ENCODE measurements at regions not wholly inside any gene's neighbourhood (a gene's known extent, or its start where the extent isn't known, plus 50 kb on each side); places are given as distances from the start of the nearest gene placed in this dataset.

- TF ChIP-seq CTCF (conservative IDR thresholded peaks at IDR 0.05; ENCODE audit: low read depth in 2 of 2) (no peak), REST (IDR thresholded peaks at IDR 0.05; ENCODE audit: unreplicated experiment) (no peak), POLR2AphosphoS5 (IDR thresholded peaks at IDR 0.05; ENCODE audit: low read depth) (no peak), EZH2 (IDR thresholded peaks at IDR 0.05; ENCODE audit: low read depth, unreplicated experiment) (no peak), EZH2phosphoT487 (IDR thresholded peaks at IDR 0.05; ENCODE audit: unreplicated experiment) (no peak), ETS1 (IDR thresholded peaks at IDR 0.05) (no peak), JUNB (IDR thresholded peaks at IDR 0.05; ENCODE audit: unreplicated experiment) (no peak), CREB1 (CRISPR knock-in tag; IDR thresholded peaks at IDR 0.05; ENCODE audit: low read depth) (no peak), ZNF331 (CRISPR knock-in tag; IDR thresholded peaks at IDR 0.05; ENCODE audit: low read depth) (no peak), STAT1 (IDR thresholded peaks at IDR 0.05; ENCODE audit: unreplicated experiment) (no peak), NANOG (IDR thresholded peaks at IDR 0.05; ENCODE audit: borderline replicate concordance) (no peak)
These were observed 53.0 kb upstream of the SHISA3 start for GRCh38 chr4:42344309-42344708.

Data from GM23338 (cell line).